PFSK-1 (cell line): ENCODE measurements at regions not wholly inside any gene's neighbourhood (a gene's known extent, or its start where the extent isn't known, plus 50 kb on each side); places are given as distances from the start of the nearest gene placed in this dataset.

Experiments
- POLR2AphosphoS5 ChIP-seq: IDR thresholded peaks from 2 replicates; pipeline ENCODE4 v1.6.1; 2012; ENCODE audit warnings: low read depth, mild to moderate bottlenecking, control low read depth, low read length, moderate library complexity
- REST ChIP-seq, 2 experiments: IDR thresholded peaks; 2 replicates each; pipeline versions ENCODE4 v1.6.1 to v1.8.0; 2011 to 2012; ENCODE audit warnings: low read depth in 2 of 2, low read length in 2 of 2, control low read depth in 1 of 2, inconsistent platforms in 1 of 2, mild to moderate bottlenecking in 1 of 2, moderate library complexity in 1 of 2; ENCODE audit not compliant: insufficient read depth in 1 of 2
- TAF1 ChIP-seq: IDR thresholded peaks from 2 replicates; pipeline ENCODE4 v1.6.1; 2012; ENCODE audit warnings: low read length, control low read depth, borderline replicate concordance; ENCODE audit not compliant: insufficient read depth

- TF ChIP-seq POLR2AphosphoS5 (no peak), TAF1 (no peak), REST (IDR thresholded peaks at IDR 0.05; ENCODE audit: insufficient read depth in 1 of 2, low read depth in 2 of 2, low read length in 2 of 2) (no peak)
These were observed 285.0 kb downstream of the C11orf87 start for GRCh38 chr11:109706945-109707344.
